PFSK-1 (cell line): ENCODE measurements at regions not wholly inside any gene's neighbourhood (a gene's known extent, or its start where the extent isn't known, plus 50 kb on each side); places are given as distances from the start of the nearest gene placed in this dataset.

ENCODE experiments used
- FOXP2 ChIP-seq: optimal IDR thresholded peaks from 2 replicates; pipeline ENCODE3; 2011; ENCODE audit warnings: borderline replicate concordance, control low read depth, inconsistent platforms; ENCODE audit not compliant: insufficient read depth; ENCODE audit errors: extremely low read length, extremely low read depth
- POLR2AphosphoS5 ChIP-seq: IDR thresholded peaks from 2 replicates; pipeline ENCODE4 v1.6.1; 2012; ENCODE audit warnings: low read depth, mild to moderate bottlenecking, control low read depth, low read length, moderate library complexity
- REST ChIP-seq, 2 experiments: IDR thresholded peaks; 2 replicates each; pipeline versions ENCODE4 v1.6.1 to v1.8.0; 2011 to 2012; ENCODE audit warnings: low read depth in 2 of 2, low read length in 2 of 2, control low read depth in 1 of 2, inconsistent platforms in 1 of 2, mild to moderate bottlenecking in 1 of 2, moderate library complexity in 1 of 2; ENCODE audit not compliant: insufficient read depth in 1 of 2

DNA sequence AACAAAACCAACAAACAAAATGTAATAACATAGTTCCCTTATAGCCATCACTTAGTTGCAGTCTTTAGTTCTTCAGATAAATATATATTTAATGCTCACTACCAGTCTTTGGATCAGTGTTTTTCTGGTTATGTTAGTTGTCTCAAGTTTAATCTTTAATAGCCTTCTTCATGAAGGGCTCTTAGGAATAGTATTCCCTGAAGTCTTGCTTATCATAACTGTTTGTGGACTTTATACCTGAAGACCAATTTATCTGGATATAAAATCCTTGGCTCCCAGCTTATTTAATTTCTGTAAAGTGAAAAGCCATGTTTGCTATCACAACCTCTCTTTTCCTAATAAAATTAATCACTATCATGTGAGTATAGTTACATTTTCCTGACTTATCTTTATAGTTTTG lies 379.7 kb downstream of the ARL6IP6 start:
- no peak for TF ChIP-seq POLR2AphosphoS5
- no peak for TF ChIP-seq FOXP2
- TF ChIP-seq REST (IDR thresholded peaks at IDR 0.05; ENCODE audit: insufficient read depth in 1 of 2, low read depth in 2 of 2, low read length in 2 of 2): no peak
